DOHH2 (cell line): ENCODE measurements at regions not wholly inside any gene's neighbourhood (a gene's known extent, or its start where the extent isn't known, plus 50 kb on each side); places are given as distances from the start of the nearest gene placed in this dataset.

Source experiments
- EZH2phosphoT487 ChIP-seq: fragments of 200-600 bp; sonication (generic); IDR thresholded peaks from 2 replicates; pipeline ENCODE4 v1.6.1; 2017; ENCODE audit warnings: borderline replicate concordance, mild to moderate bottlenecking, antibody characterized with exemption, low read length, moderate library complexity, mixed read lengths
- TF ChIP-seq, protein P1 (sequence below): fragments of 200-600 bp; sonication (generic); IDR thresholded peaks from one replicate; pipeline ENCODE4 v1.5.1; 2014; ENCODE audit warnings: antibody characterized with exemption, mild to moderate bottlenecking, low read depth, low read length; ENCODE audit not compliant: poor library complexity, severe bottlenecking

DNA sequence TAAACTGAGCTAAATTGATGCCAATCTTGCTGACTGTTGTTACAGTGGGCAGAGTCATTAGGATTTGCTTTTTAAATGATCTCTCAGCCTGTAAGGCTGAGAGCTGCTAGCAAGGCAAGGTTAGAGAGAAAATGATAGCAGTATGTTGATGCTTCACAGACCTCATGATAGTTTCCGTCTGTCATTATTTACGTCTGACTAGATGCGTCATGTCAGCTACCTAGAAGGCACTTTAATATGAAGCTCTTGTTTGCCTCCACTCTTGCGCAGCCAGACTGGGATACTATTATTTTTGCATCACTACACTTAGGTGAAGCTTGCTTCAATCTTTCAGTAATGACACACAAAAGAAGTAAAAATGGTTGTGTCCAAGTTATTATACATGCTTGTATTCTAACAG lies 313.8 kb downstream of the LNPK start:
- no peak for TF ChIP-seq EZH2phosphoT487
- TF ChIP-seq, protein P1, sequence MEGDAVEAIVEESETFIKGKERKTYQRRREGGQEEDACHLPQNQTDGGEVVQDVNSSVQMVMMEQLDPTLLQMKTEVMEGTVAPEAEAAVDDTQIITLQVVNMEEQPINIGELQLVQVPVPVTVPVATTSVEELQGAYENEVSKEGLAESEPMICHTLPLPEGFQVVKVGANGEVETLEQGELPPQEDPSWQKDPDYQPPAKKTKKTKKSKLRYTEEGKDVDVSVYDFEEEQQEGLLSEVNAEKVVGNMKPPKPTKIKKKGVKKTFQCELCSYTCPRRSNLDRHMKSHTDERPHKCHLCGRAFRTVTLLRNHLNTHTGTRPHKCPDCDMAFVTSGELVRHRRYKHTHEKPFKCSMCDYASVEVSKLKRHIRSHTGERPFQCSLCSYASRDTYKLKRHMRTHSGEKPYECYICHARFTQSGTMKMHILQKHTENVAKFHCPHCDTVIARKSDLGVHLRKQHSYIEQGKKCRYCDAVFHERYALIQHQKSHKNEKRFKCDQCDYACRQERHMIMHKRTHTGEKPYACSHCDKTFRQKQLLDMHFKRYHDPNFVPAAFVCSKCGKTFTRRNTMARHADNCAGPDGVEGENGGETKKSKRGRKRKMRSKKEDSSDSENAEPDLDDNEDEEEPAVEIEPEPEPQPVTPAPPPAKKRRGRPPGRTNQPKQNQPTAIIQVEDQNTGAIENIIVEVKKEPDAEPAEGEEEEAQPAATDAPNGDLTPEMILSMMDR, result no peak
